ENCODE measurements at regions not wholly inside any gene's neighbourhood (a gene's known extent, or its start where the extent isn't known, plus 50 kb on each side); places are given as distances from the start of the nearest gene placed in this dataset.

DNA sequence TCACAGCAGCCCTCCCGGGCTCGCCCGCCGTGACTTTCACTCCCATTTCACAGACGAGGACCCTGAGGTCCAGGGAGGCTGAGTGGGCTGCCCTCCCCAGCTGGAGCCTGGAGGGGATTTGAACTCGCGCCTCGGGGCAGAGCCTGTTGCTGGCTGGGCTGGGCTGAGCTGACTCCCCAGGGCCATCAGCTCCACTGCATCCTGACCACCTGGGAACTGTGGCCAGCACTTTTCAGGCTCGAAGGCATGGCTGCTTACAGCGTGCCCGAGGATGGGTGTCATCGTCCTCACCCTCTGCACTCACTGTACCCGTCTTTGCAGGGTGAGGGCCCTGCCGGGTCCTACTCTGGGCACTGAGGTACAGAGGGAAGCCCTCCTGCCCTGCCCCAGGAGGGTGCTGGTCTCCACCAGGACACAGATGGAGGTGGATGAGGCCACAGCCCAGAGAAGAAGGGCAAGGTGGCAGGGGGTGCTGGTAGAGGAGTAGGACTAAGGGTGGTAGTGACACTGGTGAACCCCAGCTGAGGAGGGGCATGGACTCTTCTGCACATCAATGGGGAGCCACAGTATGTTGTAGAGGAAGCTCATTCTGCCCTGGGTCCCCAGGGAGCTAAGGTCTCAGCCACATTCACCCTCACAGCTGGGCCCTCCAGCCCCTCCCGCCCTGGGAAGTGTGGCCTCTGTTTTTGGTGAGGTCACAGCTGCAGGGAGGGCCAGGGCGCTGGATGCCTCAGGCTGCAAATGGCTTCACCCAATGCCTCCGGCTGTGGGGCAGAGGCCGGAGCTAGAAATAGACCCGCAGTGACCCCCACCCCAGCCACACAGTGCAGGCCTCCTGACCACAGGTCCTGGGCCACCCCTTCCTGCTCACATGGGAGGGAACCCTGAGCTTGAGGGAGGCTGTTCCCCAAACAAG lies 365.1 kb upstream of the SFSWAP start:
- DNase-seq, result no peak

DNA sequence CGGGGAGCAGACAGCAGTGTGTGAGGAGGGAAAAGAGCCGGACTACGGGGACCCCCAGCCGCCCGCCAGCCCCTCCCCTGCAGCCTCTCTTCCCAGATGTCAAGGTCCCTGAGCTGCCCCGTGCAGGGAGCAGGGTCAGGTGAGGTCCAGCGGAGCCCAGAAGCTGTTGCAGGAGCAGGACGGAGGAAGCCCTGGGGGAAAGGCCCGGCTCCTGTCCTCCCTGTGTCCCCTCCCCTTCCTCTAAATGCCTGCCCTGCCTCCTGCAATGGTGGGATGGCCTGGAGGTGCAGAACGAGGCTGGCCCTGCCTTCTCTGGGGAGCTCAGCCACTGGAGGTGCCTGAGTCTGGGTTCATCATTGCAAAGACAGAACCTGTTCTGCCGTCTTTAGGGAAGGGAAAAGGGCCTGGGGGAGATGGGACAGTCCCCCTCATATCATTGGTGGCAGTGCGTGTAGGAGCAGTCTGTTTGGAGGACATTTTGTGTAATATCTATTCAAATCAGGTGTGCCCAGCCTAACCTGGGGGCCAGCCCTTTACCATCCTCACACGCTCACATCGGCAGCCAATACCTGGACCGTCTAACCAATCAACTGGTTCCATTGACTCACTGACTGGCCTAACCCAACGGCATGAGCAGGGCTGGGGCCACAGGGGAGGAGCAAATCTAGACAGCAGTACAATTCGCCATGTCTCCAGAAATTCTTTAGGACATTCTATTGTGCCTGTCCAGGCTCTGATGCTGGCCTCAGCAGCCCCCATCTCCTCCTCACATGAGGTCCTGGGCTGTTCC lies 364.1 kb upstream of the SFSWAP start:
- no peak for DNase-seq

DNA sequence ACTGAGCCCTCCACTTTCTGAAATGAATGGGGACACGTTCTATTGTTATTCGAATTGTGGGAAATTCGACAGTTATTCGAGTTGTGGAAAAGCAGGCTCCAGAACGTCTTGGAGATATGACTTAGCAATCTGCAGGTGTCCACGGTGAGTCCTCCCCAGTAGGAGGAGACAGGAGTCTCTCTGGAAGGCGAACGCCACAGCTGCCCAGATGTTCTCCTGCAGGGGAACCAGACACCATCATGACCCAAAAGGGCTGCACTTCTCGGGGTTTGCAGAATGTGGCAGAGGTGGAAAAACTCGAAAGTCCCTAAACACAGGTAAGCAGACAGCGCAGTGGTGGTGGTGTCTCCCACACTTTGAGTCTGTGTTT lies 363.6 kb upstream of the SFSWAP start:
- DNase-seq, result no peak

DNA sequence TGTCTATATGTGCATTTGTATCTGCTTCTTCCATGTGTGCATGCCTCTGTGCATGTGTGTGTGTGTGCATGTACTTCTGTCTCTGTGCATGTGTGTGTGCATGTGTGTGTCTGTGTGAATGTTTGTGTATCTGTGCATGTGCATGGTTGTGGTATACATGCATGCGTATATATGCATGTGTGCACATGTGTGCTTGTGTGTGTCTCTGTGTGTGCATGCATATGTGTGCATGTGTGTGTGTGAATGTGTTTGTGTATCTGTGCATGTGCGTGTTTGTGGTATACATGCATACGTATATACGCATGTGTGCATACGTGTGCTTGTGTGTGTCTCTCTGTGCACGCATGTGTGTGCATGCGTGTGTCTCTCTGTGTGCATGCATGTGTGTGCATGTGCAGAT lies 363.2 kb upstream of the SFSWAP start:
- no peak for DNase-seq

- DNase-seq, result no peak
These were observed 362.7 kb upstream of the SFSWAP start for GRCh38 chr12:131348231-131348630.

GRCh38 chr12:131348646-131349045 lies 362.2 kb upstream of the SFSWAP start:
- DNase-seq, result no peak

- DNase-seq, result no peak
These were observed 361.3 kb upstream of the SFSWAP start for GRCh38 chr12:131349397-131350127.

DNA sequence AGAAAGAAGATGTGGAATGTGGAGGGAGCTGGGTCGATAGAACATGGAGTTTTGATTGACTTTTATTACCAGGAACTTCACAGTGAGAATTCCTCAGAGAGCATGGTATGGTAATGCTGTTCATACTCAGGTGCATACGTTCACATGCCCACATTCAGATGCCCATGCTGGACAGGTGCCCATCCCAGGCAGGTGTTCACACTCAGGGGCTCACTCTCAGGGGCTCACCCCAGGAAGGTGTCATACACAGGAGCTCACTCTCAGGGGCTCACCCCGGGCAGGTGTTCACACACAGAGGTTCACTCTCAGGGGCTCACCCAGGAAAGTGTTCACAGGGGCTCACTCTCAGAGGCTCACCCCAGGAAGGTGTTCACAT lies 360.0 kb upstream of the SFSWAP start:
- DNase-seq, result no peak

DNA sequence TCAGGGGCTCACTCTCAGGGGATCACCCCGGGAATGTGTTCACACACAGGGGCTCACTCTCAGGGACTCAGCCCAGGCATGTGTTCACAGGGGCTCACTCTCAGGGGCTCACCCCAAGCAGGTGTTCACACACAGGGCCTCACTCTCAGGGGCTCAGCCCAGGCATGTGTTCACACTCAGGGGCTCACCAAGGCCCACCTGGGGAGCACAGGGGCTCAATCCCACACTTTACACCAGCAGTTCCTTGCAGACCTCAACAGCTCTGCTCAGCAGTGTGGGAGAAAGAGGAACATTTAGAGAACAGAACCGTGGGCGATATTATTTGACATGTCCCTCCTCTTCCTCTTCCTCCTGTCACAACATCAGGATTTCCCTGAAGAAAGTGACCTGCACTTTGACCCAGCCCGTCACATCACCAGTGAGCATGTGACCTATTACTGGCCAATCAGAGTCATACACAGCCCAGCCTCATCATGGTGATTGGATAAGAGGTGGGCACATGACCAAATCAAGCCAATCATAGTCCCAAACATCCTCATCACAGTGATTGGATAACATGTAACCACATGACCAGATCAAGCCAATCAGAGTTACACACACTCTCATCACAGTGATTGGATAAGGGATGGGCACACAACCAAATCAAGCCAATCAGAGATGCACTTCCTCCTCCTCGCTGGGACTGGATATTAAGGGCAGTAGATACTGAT lies 359.4 kb upstream of the SFSWAP start:
- no peak for DNase-seq

- DNase-seq, result no peak
These were observed 358.5 kb upstream of the SFSWAP start for GRCh38 chr12:131352296-131352900.

DNA sequence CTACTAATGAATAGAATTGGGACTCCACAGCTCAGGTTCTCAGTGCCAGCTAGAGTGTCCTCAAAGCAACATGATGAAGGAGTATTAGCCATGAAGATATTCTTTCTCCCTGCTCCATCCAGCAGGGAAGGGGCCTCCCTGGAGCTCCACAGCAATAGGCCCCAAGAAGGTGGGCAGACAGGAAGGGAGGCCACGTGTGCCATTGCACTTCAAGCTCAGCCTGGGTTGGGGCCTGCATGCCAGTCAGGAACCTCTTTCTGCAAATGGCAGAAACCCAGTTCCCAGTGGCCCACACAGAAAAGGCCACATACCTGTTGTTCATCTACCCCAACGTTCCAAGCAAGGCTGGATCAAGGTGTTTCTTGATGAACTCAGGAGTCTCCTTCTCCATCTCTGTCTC lies 357.5 kb upstream of the SFSWAP start:
- no peak for DNase-seq

GRCh38 chr12:131353826-131354225 lies 357.1 kb upstream of the SFSWAP start:
- DNase-seq, result no peak

DNA sequence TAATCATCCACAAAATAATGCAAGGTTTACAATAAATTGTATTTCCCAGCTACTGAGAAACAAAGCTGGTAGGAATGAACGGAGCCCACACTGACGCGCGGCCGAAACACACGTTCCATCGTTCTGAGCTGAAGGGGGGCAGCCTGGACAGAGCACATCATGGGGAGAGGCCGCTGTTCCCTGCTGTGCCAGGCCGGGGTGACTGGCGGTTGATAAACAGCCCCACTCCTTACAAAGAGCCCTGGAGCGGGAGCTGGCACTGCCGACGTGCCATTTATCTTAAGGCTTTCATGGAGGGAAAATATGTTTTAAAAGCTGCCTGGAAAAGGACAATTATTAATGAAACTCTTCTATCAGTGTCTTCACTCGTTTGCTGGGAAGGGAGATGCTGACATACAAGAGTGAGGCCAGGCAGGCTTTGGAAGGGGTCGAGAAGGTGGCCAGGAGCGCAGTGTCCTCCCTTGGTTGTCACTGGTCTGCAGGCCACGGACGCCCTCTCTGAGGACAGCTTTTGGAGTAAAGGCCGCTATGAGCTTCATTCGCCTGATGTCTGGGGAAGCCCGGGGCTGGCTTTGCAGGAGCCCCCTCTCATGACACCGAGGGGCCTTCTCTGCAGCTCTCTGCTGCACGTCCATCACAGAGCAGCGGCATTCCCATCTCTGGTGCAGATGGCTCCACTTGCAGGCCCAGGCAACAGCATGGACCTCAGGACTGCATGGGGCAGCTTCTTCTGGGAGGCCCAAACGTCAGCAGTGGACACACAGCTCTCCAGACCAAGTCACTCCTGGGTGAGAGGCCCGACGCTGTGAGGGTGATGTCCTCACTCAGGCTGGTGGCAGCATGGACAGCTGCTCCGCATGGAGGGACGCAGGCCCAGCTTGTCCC lies 355.3 kb upstream of the SFSWAP start:
- no peak for DNase-seq

- no peak for DNase-seq
These were observed 354.3 kb upstream of the SFSWAP start for GRCh38 chr12:131356485-131357184.

GRCh38 chr12:131357185-131357747 lies 353.6 kb upstream of the SFSWAP start:
- no peak for DNase-seq

GRCh38 chr12:131357920-131358319 lies 353.0 kb upstream of the SFSWAP start:
- no peak for DNase-seq

GRCh38 chr12:131362291-131363211 lies 348.3 kb upstream of the SFSWAP start:
- DNase-seq, result no peak

DNA sequence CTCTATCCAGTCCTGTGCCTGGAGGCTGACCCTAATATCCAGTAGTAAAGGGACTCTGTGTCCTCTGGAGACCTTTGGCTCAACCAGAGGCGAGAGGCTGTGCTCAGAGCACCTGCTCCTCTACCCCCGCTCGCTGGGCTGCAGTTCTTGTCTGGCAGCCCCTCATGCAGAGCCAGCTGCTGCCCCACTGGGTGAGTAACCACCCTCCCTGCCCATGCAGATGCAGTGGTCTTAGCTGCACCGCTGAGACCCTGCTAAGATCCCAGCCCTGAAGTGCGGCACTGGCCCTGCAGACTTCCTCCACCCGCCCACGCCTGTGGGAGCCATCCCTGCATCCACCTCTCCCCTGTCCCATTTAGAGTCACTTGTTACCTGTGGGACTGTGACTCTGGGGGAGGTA lies 347.5 kb upstream of the SFSWAP start:
- no peak for DNase-seq

DNA sequence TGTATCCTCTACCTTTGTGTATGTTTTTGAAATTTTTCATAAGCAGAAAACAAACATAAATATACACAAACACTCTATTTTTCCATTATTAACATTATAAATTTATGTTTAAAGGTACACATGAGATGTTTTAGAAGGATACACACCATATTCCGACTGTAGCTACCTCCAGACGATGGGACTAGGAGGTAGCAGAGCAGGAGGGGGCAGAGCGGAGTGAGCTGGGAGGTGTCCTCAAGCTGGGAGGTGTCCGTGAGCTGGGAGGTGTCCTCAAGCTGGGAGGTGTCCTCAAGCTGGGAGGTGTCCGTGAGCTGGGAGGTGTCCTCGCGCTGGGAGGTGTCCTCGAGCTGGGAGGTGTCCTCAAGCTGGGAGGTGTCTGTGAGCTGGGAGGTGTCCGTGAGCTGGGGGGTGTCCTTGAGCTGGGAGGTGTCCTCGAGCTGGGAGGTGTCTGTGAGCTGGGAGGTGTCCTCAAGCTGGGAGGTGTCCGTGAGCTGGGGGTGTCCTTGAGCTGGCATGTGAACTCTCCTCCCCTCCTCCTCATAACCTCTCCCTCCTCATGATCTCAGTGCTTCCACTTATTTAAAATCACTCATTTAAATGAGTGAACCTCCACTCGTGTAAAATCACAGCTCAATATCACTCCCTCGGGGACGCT lies 346.9 kb upstream of the SFSWAP start:
- no peak for DNase-seq
